Nephron (organoid): ENCODE measurements at regions not wholly inside any gene's neighbourhood (a gene's known extent, or its start where the extent isn't known, plus 50 kb on each side); places are given as distances from the start of the nearest gene placed in this dataset.

ENCODE experiments used
- H3K27ac Mint-ChIP-seq, 3 experiments: 2 replicates each; pipeline ENCODE4 v1.8.0; 2020; ENCODE audit warnings: mixed read lengths in 3 of 3, mild to moderate bottlenecking in 2 of 3, moderate library complexity in 1 of 3
- H3K27me3 Mint-ChIP-seq: 2 replicates; pipeline ENCODE4 v1.8.0; 2021; ENCODE audit warnings: low read depth, mild to moderate bottlenecking, moderate library complexity, mixed read lengths
- H3K36me3 Mint-ChIP-seq: 2 replicates; pipeline ENCODE4 v1.8.0; 2020; ENCODE audit warnings: low read depth, mixed read lengths
- H3K4me1 Mint-ChIP-seq: 2 replicates; pipeline ENCODE4 v1.8.0; 2020; ENCODE audit warnings: mixed read lengths
- H3K4me3 Mint-ChIP-seq, 3 experiments: 2 replicates each; pipeline ENCODE4 v1.8.0; 2020; ENCODE audit warnings: mild to moderate bottlenecking in 3 of 3, mixed read lengths in 3 of 3, moderate library complexity in 2 of 3
- H3K9me3 Mint-ChIP-seq: 2 replicates; pipeline ENCODE4 v1.8.0; 2020; ENCODE audit warnings: mixed read lengths
- TF ChIP-seq, protein P1 (sequence below), 3 experiments: fragments of 200-600 bp; sonication (generic); IDR thresholded peaks; one replicate each; pipeline ENCODE4 v1.5.0; 2021; ENCODE audit warnings: antibody characterized with exemption in 3 of 3; ENCODE audit not compliant: unreplicated experiment in 3 of 3

DNA sequence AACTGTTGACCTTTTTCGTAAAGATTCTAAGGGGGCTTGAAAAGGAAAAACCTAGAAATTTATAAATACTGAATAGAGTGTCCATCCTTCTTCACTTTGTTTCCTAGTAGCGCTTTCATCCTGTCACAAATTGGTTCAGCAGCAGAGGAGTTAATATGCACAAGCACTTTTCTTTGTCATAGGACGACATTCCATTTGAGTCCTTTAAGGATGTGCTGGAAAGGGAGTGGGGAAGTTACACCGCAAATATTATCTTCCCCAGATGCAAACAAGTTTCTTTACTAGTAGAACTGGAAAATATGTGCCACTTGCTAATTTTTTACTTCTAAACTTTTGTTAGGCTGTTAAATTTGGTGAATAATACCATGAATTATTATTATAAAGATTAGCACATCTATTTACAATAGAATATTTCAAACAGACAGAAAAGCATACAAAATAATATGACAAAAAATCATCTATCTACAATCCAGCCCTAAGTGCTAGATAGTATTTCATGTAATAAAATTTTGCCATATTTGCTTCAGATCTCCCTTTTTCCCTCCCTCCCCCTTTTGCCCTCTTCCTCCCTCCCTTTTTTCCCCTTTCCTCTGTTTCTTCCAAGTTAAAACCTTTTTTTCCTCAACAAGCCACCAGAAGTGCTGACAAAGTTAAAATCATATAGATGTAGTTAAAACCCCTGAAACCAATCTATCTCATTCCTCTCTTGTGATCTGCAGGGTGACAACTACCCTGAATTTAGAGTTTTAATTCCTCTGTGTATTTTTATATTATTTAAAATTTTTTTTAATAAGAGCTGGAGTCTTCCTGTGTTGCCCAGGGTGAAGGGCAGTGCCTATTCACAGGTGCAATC lies 50.5 kb upstream of the MAP4K3 start:
- no peak overlapping the region for H3K4me3 Mint-ChIP-seq
- no peaks in the 10 kb centered on the region for H3K9me3 Mint-ChIP-seq
- peak overlapping the region; percentile 33 to 71 (median 42) for H3K27ac Mint-ChIP-seq
- peaks cover 17% of the 10 kb centered on the region for H3K4me1 Mint-ChIP-seq
- H3K36me3 Mint-ChIP-seq, result no peaks in the 10 kb centered on the region
- TF ChIP-seq, protein P1, sequence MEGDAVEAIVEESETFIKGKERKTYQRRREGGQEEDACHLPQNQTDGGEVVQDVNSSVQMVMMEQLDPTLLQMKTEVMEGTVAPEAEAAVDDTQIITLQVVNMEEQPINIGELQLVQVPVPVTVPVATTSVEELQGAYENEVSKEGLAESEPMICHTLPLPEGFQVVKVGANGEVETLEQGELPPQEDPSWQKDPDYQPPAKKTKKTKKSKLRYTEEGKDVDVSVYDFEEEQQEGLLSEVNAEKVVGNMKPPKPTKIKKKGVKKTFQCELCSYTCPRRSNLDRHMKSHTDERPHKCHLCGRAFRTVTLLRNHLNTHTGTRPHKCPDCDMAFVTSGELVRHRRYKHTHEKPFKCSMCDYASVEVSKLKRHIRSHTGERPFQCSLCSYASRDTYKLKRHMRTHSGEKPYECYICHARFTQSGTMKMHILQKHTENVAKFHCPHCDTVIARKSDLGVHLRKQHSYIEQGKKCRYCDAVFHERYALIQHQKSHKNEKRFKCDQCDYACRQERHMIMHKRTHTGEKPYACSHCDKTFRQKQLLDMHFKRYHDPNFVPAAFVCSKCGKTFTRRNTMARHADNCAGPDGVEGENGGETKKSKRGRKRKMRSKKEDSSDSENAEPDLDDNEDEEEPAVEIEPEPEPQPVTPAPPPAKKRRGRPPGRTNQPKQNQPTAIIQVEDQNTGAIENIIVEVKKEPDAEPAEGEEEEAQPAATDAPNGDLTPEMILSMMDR (IDR thresholded peaks at IDR 0.05; ENCODE audit: unreplicated experiment in 3 of 3), result no peak
- H3K27me3 Mint-ChIP-seq, result no peaks in the 10 kb centered on the region

DNA sequence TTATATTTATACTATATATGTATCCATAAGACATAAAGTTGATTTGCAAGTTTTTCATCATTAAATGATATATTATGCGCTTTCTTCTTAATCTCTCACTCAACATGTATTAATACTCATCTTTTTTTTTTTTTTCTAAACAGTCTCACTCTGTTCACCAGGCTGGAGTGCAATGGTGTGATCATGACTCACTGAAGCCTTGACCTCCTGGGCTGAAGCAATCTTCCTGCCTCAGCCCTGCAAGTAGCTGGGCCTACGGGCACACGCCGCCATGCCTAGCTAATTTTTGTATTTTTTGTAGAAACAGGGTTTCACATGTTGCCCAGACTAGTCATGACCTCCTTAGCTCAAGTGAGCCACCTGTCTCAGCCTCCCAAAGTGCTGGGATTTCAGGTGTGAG lies 51.4 kb upstream of the MAP4K3 start:
- no peak overlapping the region for H3K4me3 Mint-ChIP-seq
- no peaks in the 10 kb centered on the region for H3K36me3 Mint-ChIP-seq
- H3K27me3 Mint-ChIP-seq, result no peaks in the 10 kb centered on the region
- TF ChIP-seq, protein P1 (IDR thresholded peaks at IDR 0.05; ENCODE audit: unreplicated experiment in 3 of 3), result no peak
- H3K4me1 Mint-ChIP-seq, result peaks cover 15% of the 10 kb centered on the region
- no peak overlapping the region for H3K27ac Mint-ChIP-seq
- no peaks in the 10 kb centered on the region for H3K9me3 Mint-ChIP-seq

DNA sequence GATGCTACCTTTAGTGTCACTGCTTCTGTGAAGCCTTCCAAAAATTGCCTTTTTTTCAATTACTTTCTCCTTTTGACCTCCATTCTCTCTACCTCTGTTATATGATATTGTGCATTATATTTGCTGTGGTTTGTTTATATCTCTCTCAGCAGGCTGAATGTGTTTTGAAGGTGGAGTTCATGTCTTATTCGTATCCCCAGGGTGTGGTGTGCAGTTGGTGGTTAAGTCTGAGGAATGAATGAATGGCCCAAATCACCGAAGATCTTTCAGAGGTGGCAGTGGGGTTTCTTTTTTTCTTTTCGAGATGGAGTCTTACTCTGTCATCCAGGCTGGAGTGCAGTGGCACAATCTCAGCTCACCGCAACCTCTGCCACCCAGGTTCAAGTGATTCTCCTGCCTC lies 53.5 kb upstream of the MAP4K3 start:
- Mint-ChIP-seq H3K27ac (no peak overlapping the region), H3K4me1 (peaks cover 15% of the 10 kb centered on the region), H3K36me3 (no peaks in the 10 kb centered on the region), H3K9me3 (no peaks in the 10 kb centered on the region), H3K27me3 (no peaks in the 10 kb centered on the region), H3K4me3 (no peak overlapping the region)
- TF ChIP-seq, protein P1 (IDR thresholded peaks at IDR 0.05; ENCODE audit: unreplicated experiment in 3 of 3), result no peak

DNA sequence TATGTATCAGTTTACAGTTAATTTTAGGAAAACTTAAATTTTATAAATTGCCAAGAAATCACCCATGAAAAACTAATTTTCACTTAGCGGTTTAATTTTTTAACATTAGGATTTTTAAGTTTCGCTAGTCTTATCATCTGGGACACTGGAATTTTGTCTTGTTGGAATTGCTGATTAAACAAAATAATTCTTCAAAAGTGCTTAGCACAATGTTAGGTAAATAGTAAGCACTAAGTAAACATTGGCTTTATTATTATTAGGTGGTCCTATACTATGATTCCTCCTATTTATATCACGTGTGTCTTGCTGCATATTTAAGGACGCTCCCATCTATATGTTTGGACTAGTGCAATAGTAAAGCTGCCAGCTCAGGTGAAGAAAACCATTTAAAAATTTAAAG lies 54.6 kb upstream of the MAP4K3 start:
- H3K36me3 Mint-ChIP-seq, result no peaks in the 10 kb centered on the region
- no peak overlapping the region for H3K4me3 Mint-ChIP-seq
- H3K4me1 Mint-ChIP-seq, result peaks cover 16% of the 10 kb centered on the region
- no peaks in the 10 kb centered on the region for H3K27me3 Mint-ChIP-seq
- no peak overlapping the region for H3K27ac Mint-ChIP-seq
- H3K9me3 Mint-ChIP-seq, result no peaks in the 10 kb centered on the region
- TF ChIP-seq, protein P1 (IDR thresholded peaks at IDR 0.05; ENCODE audit: unreplicated experiment in 3 of 3), result no peak

DNA sequence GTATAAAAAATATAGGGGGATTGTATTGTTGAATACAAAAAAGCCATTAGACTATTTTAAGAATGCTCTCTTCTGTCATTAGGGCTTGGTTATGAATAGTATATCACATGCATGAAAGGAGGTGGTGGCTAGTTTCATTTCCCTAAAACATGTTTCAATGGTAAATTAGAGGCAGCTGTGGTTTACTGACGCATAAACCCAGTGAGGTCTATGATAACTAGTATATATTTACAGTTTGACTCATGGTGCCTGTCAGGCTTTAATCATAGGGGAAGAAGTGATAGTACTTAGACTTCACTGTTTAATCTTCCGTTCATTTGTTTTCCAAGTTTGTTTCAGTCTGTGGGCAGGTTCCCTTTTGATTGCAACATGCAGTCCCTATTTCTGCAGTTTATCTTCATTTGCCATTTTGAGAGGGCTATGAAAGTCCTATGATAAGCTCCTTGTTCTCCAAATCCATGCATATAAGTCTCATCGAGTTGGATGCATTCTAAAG lies 55.1 kb upstream of the MAP4K3 start:
- Mint-ChIP-seq H3K36me3 (no peaks in the 10 kb centered on the region), H3K27ac (no peak overlapping the region), H3K27me3 (no peaks in the 10 kb centered on the region), H3K9me3 (no peaks in the 10 kb centered on the region), H3K4me1 (peaks cover 16% of the 10 kb centered on the region), H3K4me3 (no peak overlapping the region)
- TF ChIP-seq, protein P1 (IDR thresholded peaks at IDR 0.05; ENCODE audit: unreplicated experiment in 3 of 3), result no peak

DNA sequence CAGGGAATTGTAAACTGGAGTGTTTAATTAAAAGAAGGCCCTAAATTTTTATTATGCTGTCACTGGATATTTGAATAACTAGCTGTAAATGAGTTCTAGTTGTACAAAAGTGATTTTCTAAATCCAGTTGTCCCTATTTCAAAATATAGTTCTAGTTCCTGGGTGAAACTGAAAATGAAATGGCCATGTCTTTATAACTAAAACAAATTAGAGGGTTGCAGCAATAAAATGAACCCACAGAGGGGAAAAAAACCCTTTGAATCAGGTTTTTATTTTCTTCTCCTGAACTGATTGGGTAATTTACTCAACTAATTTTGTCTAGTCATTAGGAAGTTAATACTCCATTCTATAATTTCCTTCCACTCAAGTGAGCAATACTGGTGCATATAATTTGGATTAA lies 55.6 kb upstream of the MAP4K3 start:
- TF ChIP-seq, protein P1 (IDR thresholded peaks at IDR 0.05; ENCODE audit: unreplicated experiment in 3 of 3), result no peak
- Mint-ChIP-seq H3K36me3 (no peaks in the 10 kb centered on the region), H3K27ac (no peak overlapping the region), H3K9me3 (no peaks in the 10 kb centered on the region), H3K27me3 (no peaks in the 10 kb centered on the region), H3K4me1 (peaks cover 22% of the 10 kb centered on the region), H3K4me3 (no peak overlapping the region)
